ENCODE measurements at regions not wholly inside any gene's neighbourhood (a gene's known extent, or its start where the extent isn't known, plus 50 kb on each side); places are given as distances from the start of the nearest gene placed in this dataset.

DNA sequence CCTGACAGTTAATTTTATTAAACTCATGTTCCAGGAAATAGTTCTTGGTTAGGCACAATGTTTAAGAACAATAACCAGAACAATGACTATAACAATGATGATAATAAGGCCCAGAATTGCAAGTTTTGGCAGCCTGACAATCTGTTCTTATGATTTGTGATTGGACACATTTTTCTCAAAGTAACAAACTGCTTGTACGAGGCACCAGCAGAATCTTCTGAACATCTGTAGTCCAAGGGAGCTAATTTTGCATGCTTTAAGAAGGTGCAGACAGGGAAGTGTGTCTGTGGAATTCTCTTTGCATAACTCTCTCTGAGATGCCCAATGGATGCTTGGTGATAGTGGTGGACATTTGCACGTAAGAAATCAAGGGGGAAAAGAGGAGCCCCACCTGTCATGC lies 709.3 kb downstream of the SLC4A3 start:
- H3K4me1 ChIP-seq (ENCODE audit: insufficient read depth, low read length, poor library complexity, severe bottlenecking): no peaks in the 10 kb centered on the region
- no peaks in the 10 kb centered on the region for H3K36me3 ChIP-seq (ENCODE audit: insufficient read depth, low read length)
- H3K9me3 ChIP-seq (ENCODE audit: insufficient read depth, low read depth, low read length): no peaks in the 10 kb centered on the region; the same call in 1 of the 2 replicates
- no peaks in the 10 kb centered on the region for H3K27me3 ChIP-seq (ENCODE audit: insufficient read depth, low read length, poor library complexity, severe bottlenecking)
- TF ChIP-seq, protein P1, sequence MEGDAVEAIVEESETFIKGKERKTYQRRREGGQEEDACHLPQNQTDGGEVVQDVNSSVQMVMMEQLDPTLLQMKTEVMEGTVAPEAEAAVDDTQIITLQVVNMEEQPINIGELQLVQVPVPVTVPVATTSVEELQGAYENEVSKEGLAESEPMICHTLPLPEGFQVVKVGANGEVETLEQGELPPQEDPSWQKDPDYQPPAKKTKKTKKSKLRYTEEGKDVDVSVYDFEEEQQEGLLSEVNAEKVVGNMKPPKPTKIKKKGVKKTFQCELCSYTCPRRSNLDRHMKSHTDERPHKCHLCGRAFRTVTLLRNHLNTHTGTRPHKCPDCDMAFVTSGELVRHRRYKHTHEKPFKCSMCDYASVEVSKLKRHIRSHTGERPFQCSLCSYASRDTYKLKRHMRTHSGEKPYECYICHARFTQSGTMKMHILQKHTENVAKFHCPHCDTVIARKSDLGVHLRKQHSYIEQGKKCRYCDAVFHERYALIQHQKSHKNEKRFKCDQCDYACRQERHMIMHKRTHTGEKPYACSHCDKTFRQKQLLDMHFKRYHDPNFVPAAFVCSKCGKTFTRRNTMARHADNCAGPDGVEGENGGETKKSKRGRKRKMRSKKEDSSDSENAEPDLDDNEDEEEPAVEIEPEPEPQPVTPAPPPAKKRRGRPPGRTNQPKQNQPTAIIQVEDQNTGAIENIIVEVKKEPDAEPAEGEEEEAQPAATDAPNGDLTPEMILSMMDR (conservative IDR thresholded peaks at IDR 0.05; ENCODE audit: low read length): no peak
- TF ChIP-seq EZH2phosphoT487 (IDR thresholded peaks at IDR 0.05; ENCODE audit: borderline replicate concordance): no peak
- H3K9ac ChIP-seq (ENCODE audit: low read depth, low read length, poor library complexity, severe bottlenecking): no peak overlapping the region
- no peaks in the 10 kb centered on the region for H3K79me2 ChIP-seq (ENCODE audit: insufficient read depth, low read length)
- H4K20me1 ChIP-seq (ENCODE audit: insufficient read depth, low read length, poor library complexity, severe bottlenecking): no peaks in the 10 kb centered on the region
- H3F3A ChIP-seq (ENCODE audit: low read depth): no peaks in the 10 kb centered on the region
- H2AFZ ChIP-seq (ENCODE audit: low read length): no peak overlapping the region
- no peaks in the 10 kb centered on the region for H3K9me2 ChIP-seq (replicated peaks; ENCODE audit: low read depth, low read length)
- H3K4me2 ChIP-seq (ENCODE audit: low read depth, low read length, poor library complexity, severe bottlenecking): no peak overlapping the region
- H3K4me3 ChIP-seq (ENCODE audit: low read length, poor library complexity, severe bottlenecking): no peak overlapping the region

DNA sequence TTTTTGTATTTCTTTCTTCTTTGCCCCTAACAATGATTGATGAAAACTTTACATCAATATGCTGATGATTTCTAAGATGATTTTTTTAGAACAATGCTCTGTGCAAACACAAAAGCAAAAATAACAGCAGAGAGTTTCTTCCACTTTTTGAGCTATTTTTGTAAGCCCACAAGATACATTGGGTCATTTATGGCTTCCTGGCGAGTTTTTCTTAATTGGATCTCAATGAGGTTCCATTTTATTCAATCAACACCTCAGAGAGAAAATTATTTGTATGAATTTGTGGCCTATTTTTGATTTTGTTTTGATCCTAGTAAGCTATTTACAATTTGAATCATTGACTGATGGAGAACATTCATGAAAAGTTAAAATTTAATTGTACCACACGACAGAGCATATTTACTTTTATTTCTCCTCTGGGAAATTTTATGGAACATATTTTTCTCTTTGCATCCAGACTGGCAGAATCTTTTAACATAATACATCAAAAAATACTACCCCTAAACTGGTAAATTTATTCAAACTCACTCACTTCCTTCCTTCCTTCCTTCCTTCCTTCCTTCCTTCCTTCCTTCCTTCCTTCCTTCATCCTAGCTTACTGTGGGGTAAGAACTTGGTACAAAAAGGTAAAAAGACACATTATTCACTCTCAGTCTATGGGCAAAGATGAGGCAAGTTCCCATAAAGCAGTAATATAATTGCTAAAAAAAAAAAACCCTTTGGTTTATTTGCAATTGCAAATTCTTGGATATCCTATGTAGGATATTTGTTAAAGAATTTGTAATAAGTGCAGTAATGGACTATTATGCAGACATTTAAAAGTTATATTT lies 710.4 kb downstream of the SLC4A3 start:
- Histone ChIP-seq H3K4me2 (ENCODE audit: low read depth, low read length, poor library complexity, severe bottlenecking) (no peak overlapping the region), H3K4me3 (ENCODE audit: low read length, poor library complexity, severe bottlenecking) (no peak overlapping the region), H3K4me1 (ENCODE audit: insufficient read depth, low read length, poor library complexity, severe bottlenecking) (no peaks in the 10 kb centered on the region), H2AFZ (ENCODE audit: low read length) (no peak overlapping the region), H3K9me2 (replicated peaks; ENCODE audit: low read depth, low read length) (no peaks in the 10 kb centered on the region), H3K27me3 (ENCODE audit: insufficient read depth, low read length, poor library complexity, severe bottlenecking) (no peaks in the 10 kb centered on the region), H3K9ac (ENCODE audit: low read depth, low read length, poor library complexity, severe bottlenecking) (no peak overlapping the region), H3F3A (ENCODE audit: low read depth) (no peaks in the 10 kb centered on the region), H3K79me2 (ENCODE audit: insufficient read depth, low read length) (no peaks in the 10 kb centered on the region), H3K9me3 (ENCODE audit: insufficient read depth, low read depth, low read length) (no peaks in the 10 kb centered on the region; the same call in 1 of the 2 replicates), H3K36me3 (ENCODE audit: insufficient read depth, low read length) (no peaks in the 10 kb centered on the region), H4K20me1 (ENCODE audit: insufficient read depth, low read length, poor library complexity, severe bottlenecking) (no peaks in the 10 kb centered on the region)
- TF ChIP-seq EZH2phosphoT487 (IDR thresholded peaks at IDR 0.05; ENCODE audit: borderline replicate concordance): no peak
- TF ChIP-seq, protein P1 (conservative IDR thresholded peaks at IDR 0.05; ENCODE audit: low read length): no peak

DNA sequence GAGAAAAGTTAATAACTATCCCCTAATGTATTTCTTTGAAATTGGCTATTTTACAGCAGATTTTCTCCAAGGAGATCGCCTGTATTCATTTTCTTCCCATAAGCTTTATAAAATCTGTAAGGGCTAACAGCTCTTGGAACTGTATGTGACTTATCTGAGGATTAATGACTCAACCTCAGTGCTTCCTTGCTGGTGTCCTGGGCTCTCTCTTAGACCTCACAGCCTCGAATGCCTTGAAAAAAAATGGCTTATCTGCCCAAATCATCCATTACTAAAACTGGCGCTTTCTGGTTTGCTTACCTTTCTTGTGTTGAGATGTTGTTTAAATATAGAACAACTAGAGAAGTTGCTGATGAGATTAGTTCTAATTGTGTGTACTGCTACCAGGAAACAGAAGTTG lies 713.6 kb downstream of the SLC4A3 start:
- H3K9me3 ChIP-seq (ENCODE audit: insufficient read depth, low read depth, low read length): no peaks in the 10 kb centered on the region
- no peak overlapping the region for H2AFZ ChIP-seq (ENCODE audit: low read length)
- TF ChIP-seq, protein P1 (conservative IDR thresholded peaks at IDR 0.05; ENCODE audit: low read length): no peak
- TF ChIP-seq EZH2phosphoT487 (IDR thresholded peaks at IDR 0.05; ENCODE audit: borderline replicate concordance): no peak

More for the DNA sequence above, 713.6 kb downstream of the SLC4A3 start:
- Histone ChIP-seq H3K9me2 (replicated peaks; ENCODE audit: low read depth, low read length) (no peaks in the 10 kb centered on the region), H3K27me3 (ENCODE audit: insufficient read depth, low read length, poor library complexity, severe bottlenecking) (no peaks in the 10 kb centered on the region), H3K4me1 (ENCODE audit: insufficient read depth, low read length, poor library complexity, severe bottlenecking) (no peaks in the 10 kb centered on the region), H3K4me2 (ENCODE audit: low read depth, low read length, poor library complexity, severe bottlenecking) (no peak overlapping the region), H3K79me2 (ENCODE audit: insufficient read depth, low read length) (no peaks in the 10 kb centered on the region), H4K20me1 (ENCODE audit: insufficient read depth, low read length, poor library complexity, severe bottlenecking) (no peaks in the 10 kb centered on the region), H3K9ac (ENCODE audit: low read depth, low read length, poor library complexity, severe bottlenecking) (no peak overlapping the region), H3K4me3 (ENCODE audit: low read length, poor library complexity, severe bottlenecking) (no peak overlapping the region), H3F3A (ENCODE audit: low read depth) (no peaks in the 10 kb centered on the region), H3K36me3 (ENCODE audit: insufficient read depth, low read length) (no peaks in the 10 kb centered on the region)

Data from Loucy (cell line).